Endothelial cell of umbilical vein (primary cell): ENCODE measurements at regions not wholly inside any gene's neighbourhood (a gene's known extent, or its start where the extent isn't known, plus 50 kb on each side); places are given as distances from the start of the nearest gene placed in this dataset.
"Not testable (repeated sequence)": the region's sequence is repeated elsewhere in the genome, so short reads cannot be mapped to it uniquely, and the experiment has no call there.

Experiments
- BruUV-seq: library from RNA; stranded (reverse); fragments of 400-500 nt; replicated peaks from 2 replicates; lab custom pipeline; 2021; lab: Mats Ljungman, UMichigan
- CTCF ChIA-PET: fragments of 300-600, 350-600 bp; sonication (Branson Sonifier 250); formaldehyde crosslinking; loops from one replicate; lab custom pipeline; 2021; ENCODE audit warnings: antibody characterized with exemption, inconsistent platforms; lab: Charles Lee
- POLR2A ChIA-PET: fragments of 300-600, 350-600 bp; sonication (Branson Sonifier 250); formaldehyde crosslinking; loops from one replicate; lab custom pipeline; 2021; ENCODE audit warnings: antibody characterized with exemption, inconsistent platforms; lab: Charles Lee
- DNase-seq: peaks from one replicate; pipeline ENCODE4 v3.0.0-alpha.2; 2011; ENCODE audit warnings: low read depth, low spot score
- FAIRE-seq: peaks from 2 replicates; lab custom pipeline; 2011; peaks lifted over from hg19 to GRCh38; lab: Jason Lieb, UNC
- H2AFZ ChIP-seq: 2 replicates; pipeline ENCODE4 v1.6.0; 2012; ENCODE audit warnings: low read depth, low read length, control low read depth, inconsistent platforms
- H3K27ac ChIP-seq: 2 replicates; pipeline ENCODE4 v1.5.1; 2011; ENCODE audit warnings: low read depth, mild to moderate bottlenecking, control low read depth, low read length, moderate library complexity; ENCODE audit not compliant: insufficient read depth
- H3K27me3 ChIP-seq, 2 experiments: 2 replicates each; pipeline versions ENCODE4 v1.6.0 to v1.6.1; 2011; ENCODE audit warnings: low read length in 2 of 2, mixed read lengths in 1 of 2; ENCODE audit not compliant: control insufficient read depth in 2 of 2, insufficient read depth in 2 of 2
- H3K36me3 ChIP-seq, 2 experiments: 2 replicates in 1 of 2; 3 replicates in 1 of 2; pipeline ENCODE4 v1.5.1; 2011; ENCODE audit warnings: low read length in 2 of 2, mild to moderate bottlenecking in 1 of 2, moderate library complexity in 1 of 2; ENCODE audit not compliant: control insufficient read depth in 2 of 2, insufficient read depth in 2 of 2; ENCODE audit errors: extremely low read depth in 1 of 2
- H3K4me1 ChIP-seq: 3 replicates; pipeline ENCODE4 v1.5.1; 2011; ENCODE audit warnings: mild to moderate bottlenecking, low read length; ENCODE audit not compliant: control insufficient read depth, insufficient read depth; ENCODE audit errors: extremely low read depth
- H3K4me2 ChIP-seq: 2 replicates; pipeline ENCODE4 v1.6.1; 2011; ENCODE audit warnings: low read length, control low read depth, mixed read lengths; ENCODE audit not compliant: insufficient read depth
- H3K4me3 ChIP-seq, 3 experiments: fragments of 200-600 bp in 1 of 3; sonication (generic), shearing (Covaris generic) in 1 of 3; replicated peaks in 1 of 3; 2 replicates each; pipeline ENCODE4 v1.5.1; 2011 to 2016; ENCODE audit warnings: control low read depth in 3 of 3, low read length in 3 of 3, mild to moderate bottlenecking in 2 of 3, inconsistent platforms in 1 of 3, low read depth in 1 of 3, moderate library complexity in 1 of 3; ENCODE audit not compliant: insufficient read depth in 1 of 3
- H3K79me2 ChIP-seq: 2 replicates; pipeline ENCODE4 v1.6.0; 2012; ENCODE audit warnings: low read length, inconsistent platforms; ENCODE audit not compliant: control insufficient read depth, insufficient read depth
- H3K9ac ChIP-seq: replicated peaks from 2 replicates; pipeline ENCODE3; 2011; ENCODE audit warnings: low read length, control low read depth; ENCODE audit not compliant: insufficient read depth; ENCODE audit errors: extremely low read depth
- H3K9me1 ChIP-seq: replicated peaks from 3 replicates; pipeline ENCODE4 v1.6.0; 2011; ENCODE audit warnings: mild to moderate bottlenecking, low read length; ENCODE audit not compliant: control insufficient read depth, insufficient read depth; ENCODE audit errors: extremely low read depth
- H3K9me3 ChIP-seq: replicated peaks from 2 replicates; pipeline ENCODE4 v1.5.1; 2012; ENCODE audit warnings: low read length, inconsistent platforms; ENCODE audit not compliant: control insufficient read depth, insufficient read depth
- H4K20me1 ChIP-seq: replicated peaks from 2 replicates; pipeline ENCODE3; 2011; ENCODE audit warnings: mild to moderate bottlenecking, low read length; ENCODE audit not compliant: control insufficient read depth, insufficient read depth; ENCODE audit errors: extremely low read depth
- JUN ChIP-seq: IDR thresholded peaks from 2 replicates; pipeline ENCODE4 v1.6.1; 2011; ENCODE audit warnings: borderline replicate concordance, low read depth; ENCODE audit not compliant: insufficient read length, insufficient read depth
- MYC ChIP-seq: IDR thresholded peaks from one replicate; pipeline ENCODE4 v1.6.1; 2011; ENCODE audit warnings: mild to moderate bottlenecking, low read depth, low read length
- dilution Hi-C: fragments of 300-500 bp; cut with MboI; formaldehyde crosslinking; loops from one replicate; pipeline ENCODE4 v1.15.0; 2019; ENCODE audit warnings: low sequenced_read_pairs; ENCODE audit not compliant: extremely low pct_ligation_motif_present
- intact Hi-C: fragments of 100-400 bp; cut with micrococcal nuclease; formaldehyde crosslinking; loops from one replicate; pipeline ENCODE4 v1.10.0; 2022
- TF ChIP-seq, protein P1 (sequence below): IDR thresholded peaks from 2 replicates; pipeline ENCODE4 v1.6.1; 2011; ENCODE audit not compliant: insufficient read depth, insufficient read length
- TF ChIP-seq, protein P2 (sequence below), 2 donors: IDR thresholded peaks; 1 replicate in 1 of 2; 2 replicates in 1 of 2; pipeline ENCODE4 v1.5.1; 2011; ENCODE audit warnings: low read length in 2 of 2, mild to moderate bottlenecking in 2 of 2, moderate library complexity in 2 of 2, control low read depth in 1 of 2, inconsistent platforms in 1 of 2, low read depth in 1 of 2; ENCODE audit not compliant: insufficient read depth in 1 of 2; ENCODE audit errors: extremely low read depth in 1 of 2

DNA sequence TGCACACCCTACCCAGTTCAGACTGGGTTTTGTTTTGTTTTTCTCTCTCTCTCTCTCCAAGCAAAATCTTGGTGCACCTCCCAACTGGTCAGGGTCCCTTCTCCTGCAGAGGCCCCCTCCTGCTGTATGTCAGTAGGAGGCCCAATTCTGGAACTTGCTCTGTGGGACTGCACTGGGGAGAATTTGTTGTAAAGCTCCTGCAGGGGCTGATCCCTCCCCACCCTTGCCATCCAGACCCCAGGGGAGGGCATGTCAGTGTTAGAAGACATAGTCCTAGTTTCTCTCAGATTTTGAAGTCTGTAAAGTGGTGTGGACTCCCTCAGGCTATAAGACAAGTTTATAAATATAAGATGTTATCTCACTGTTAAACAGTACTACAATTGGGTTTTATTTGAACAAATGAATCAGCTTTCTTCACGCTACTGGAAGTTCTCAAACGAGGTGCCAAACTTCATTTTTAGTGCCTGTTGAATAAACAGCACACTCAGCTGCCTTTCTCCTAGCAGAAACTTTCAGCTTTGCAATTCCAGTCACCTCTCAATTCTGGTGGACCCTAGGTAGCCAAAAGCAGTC, 88.6 kb upstream of the FRMPD3 start:
- H3K4me2 ChIP-seq = no peak overlapping the region
- dilution Hi-C loops (no loop called here), intact Hi-C loops (no loop called here)
- no peaks in the 10 kb centered on the region for H3K9me1 ChIP-seq
- no peaks in the 10 kb centered on the region for H3K4me1 ChIP-seq
- no peak overlapping the region for H3K27ac ChIP-seq
- H3K9ac ChIP-seq = no peak overlapping the region
- H3K27me3 ChIP-seq = no peaks in the 10 kb centered on the region
- no peaks in the 10 kb centered on the region for H3K36me3 ChIP-seq
- H4K20me1 ChIP-seq = no peaks in the 10 kb centered on the region
- TF ChIP-seq MYC (no peak), JUN (no peak)
- TF ChIP-seq, protein P1, sequence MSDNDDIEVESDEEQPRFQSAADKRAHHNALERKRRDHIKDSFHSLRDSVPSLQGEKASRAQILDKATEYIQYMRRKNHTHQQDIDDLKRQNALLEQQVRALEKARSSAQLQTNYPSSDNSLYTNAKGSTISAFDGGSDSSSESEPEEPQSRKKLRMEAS = no peak
- TF ChIP-seq, protein P2, sequence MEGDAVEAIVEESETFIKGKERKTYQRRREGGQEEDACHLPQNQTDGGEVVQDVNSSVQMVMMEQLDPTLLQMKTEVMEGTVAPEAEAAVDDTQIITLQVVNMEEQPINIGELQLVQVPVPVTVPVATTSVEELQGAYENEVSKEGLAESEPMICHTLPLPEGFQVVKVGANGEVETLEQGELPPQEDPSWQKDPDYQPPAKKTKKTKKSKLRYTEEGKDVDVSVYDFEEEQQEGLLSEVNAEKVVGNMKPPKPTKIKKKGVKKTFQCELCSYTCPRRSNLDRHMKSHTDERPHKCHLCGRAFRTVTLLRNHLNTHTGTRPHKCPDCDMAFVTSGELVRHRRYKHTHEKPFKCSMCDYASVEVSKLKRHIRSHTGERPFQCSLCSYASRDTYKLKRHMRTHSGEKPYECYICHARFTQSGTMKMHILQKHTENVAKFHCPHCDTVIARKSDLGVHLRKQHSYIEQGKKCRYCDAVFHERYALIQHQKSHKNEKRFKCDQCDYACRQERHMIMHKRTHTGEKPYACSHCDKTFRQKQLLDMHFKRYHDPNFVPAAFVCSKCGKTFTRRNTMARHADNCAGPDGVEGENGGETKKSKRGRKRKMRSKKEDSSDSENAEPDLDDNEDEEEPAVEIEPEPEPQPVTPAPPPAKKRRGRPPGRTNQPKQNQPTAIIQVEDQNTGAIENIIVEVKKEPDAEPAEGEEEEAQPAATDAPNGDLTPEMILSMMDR (IDR thresholded peaks at IDR 0.05; ENCODE audit: extremely low read depth in 1 of 2, insufficient read depth in 1 of 2, low read depth in 1 of 2, low read length in 2 of 2) = no peak
- H3K79me2 ChIP-seq = no peaks in the 10 kb centered on the region
- H3K4me3 ChIP-seq = no peak overlapping the region
- no peak for FAIRE-seq
- ChIA-PET POLR2A (no interaction called here), CTCF (no interaction called here)
- BruUV-seq = no TSS peak
- H2AFZ ChIP-seq = no peak overlapping the region
- H3K9me3 ChIP-seq = no peaks in the 10 kb centered on the region
- no peak for DNase-seq

DNA sequence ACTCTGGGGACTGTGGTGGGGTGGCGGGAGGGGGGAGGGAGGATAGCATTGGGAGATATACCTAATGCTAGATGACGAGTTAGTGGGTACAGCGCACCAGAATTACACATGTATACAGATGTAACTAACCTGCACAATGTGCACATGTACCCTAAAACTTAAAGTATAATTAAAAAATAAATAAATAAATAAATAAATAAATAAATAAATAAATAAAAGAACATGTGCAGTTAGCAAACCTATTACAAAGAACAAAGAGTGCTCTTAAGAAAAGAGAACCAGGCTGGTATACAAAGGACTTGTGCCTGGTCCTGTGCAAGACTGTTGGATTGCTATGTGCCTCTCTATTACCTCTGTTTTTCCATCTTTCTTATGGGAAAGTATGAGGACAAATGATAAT, 79.3 kb upstream of the FRMPD3 start:
- CTCF ChIA-PET, H3K36me3 ChIP-seq, H3K4me3 ChIP-seq, H2AFZ ChIP-seq, H3K4me2 ChIP-seq, intact Hi-C loops, POLR2A ChIA-PET, H3K79me2 ChIP-seq, H3K9me3 ChIP-seq, H3K9ac ChIP-seq, FAIRE-seq, BruUV-seq, DNase-seq, H3K27me3 ChIP-seq, H4K20me1 ChIP-seq, H3K27ac ChIP-seq, dilution Hi-C loops, H3K9me1 ChIP-seq, H3K4me1 ChIP-seq: not testable (repeated sequence)
